ENCODE measurements at regions not wholly inside any gene's neighbourhood (a gene's known extent, or its start where the extent isn't known, plus 50 kb on each side); places are given as distances from the start of the nearest gene placed in this dataset.

DNA sequence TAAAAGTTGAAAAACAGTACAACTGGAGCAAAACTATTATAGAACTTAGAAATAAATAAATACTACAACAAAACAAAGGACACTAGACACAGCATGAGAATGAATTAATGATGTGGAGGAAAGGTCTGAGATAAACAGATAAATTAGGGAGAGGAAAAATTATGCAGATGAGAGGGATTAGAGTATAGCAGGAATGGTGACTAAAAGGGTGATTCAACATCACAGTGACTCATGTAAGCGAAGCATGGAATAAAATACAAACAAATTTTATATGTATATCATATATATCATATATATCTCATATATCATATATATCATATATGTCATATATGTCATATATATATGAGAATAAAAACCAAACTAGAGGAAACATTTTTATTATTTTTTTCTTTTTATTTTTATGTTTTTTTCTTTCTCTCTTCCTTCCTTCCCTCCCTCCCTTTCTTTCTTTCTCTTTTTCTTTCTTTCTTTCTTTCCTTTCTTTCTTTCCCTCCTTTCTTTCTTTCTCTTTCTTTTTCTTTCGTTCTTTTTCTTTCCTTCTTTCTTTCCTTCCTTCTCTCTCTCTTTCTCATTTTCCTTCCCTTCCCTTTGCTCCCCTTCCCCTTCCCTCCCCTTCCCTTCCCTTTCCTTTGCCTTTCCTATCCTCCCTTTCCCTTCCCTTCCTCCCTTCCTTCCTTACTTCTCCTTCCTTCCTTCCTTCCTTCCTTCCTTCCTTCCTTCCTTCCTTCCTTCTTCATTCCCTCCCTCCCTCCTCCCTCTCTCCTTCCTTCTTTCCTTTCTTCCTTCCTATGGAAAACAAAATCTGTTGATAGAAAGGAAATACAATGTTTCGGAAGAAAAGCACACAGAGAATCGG is 1014.6 kb downstream of the GRIK2 start:
- TF ChIP-seq, protein P1, sequence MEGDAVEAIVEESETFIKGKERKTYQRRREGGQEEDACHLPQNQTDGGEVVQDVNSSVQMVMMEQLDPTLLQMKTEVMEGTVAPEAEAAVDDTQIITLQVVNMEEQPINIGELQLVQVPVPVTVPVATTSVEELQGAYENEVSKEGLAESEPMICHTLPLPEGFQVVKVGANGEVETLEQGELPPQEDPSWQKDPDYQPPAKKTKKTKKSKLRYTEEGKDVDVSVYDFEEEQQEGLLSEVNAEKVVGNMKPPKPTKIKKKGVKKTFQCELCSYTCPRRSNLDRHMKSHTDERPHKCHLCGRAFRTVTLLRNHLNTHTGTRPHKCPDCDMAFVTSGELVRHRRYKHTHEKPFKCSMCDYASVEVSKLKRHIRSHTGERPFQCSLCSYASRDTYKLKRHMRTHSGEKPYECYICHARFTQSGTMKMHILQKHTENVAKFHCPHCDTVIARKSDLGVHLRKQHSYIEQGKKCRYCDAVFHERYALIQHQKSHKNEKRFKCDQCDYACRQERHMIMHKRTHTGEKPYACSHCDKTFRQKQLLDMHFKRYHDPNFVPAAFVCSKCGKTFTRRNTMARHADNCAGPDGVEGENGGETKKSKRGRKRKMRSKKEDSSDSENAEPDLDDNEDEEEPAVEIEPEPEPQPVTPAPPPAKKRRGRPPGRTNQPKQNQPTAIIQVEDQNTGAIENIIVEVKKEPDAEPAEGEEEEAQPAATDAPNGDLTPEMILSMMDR (IDR thresholded peaks at IDR 0.05): no peak
- no peak for TF ChIP-seq POLR2A (IDR thresholded peaks at IDR 0.05)
- TF ChIP-seq EP300 (IDR thresholded peaks at IDR 0.05): no peak

Data from tibial nerve (tissue), 4 donors.